Mesenchymal stem cell (in vitro differentiated cells and primary cell): ENCODE measurements at regions not wholly inside any gene's neighbourhood (a gene's known extent, or its start where the extent isn't known, plus 50 kb on each side); places are given as distances from the start of the nearest gene placed in this dataset.

Experiments used
- DNase-seq: peaks from one replicate; pipeline ENCODE4 v3.0.0-alpha.2; 2013
- H2AFZ ChIP-seq: one replicate; pipeline ENCODE4 v1.6.1; 2013; ENCODE audit warnings: low read depth, mild to moderate bottlenecking, control low read depth, inconsistent platforms, low read length, moderate library complexity
- H2AK5ac ChIP-seq: 2 replicates; pipeline ENCODE4 v1.6.1; 2013; ENCODE audit warnings: low read length, moderate library complexity, mild to moderate bottlenecking, inconsistent platforms; ENCODE audit not compliant: severe bottlenecking
- H2BK120ac ChIP-seq: one replicate; pipeline ENCODE4 v1.6.1; 2013; ENCODE audit warnings: low read depth, mild to moderate bottlenecking, inconsistent platforms, low read length, moderate library complexity
- H2BK12ac ChIP-seq, 2 experiments: one replicate each; pipeline ENCODE4 v1.6.1; 2013; ENCODE audit warnings: inconsistent platforms in 2 of 2, low read length in 2 of 2, mild to moderate bottlenecking in 2 of 2, moderate library complexity in 2 of 2, control low read depth in 1 of 2
- H2BK15ac ChIP-seq: one replicate; pipeline ENCODE4 v1.6.1; 2013; ENCODE audit warnings: mild to moderate bottlenecking, low read depth, inconsistent platforms; ENCODE audit not compliant: poor library complexity, severe bottlenecking
- H2BK5ac ChIP-seq: 2 replicates; pipeline ENCODE4 v1.6.1; 2013; ENCODE audit warnings: low read depth, mild to moderate bottlenecking, low read length, control low read depth, inconsistent platforms; ENCODE audit not compliant: poor library complexity, severe bottlenecking
- H3K14ac ChIP-seq, 2 experiments: one replicate each; pipeline ENCODE4 v1.6.1; 2013; ENCODE audit warnings: inconsistent platforms in 2 of 2, low read length in 2 of 2, control low read depth in 1 of 2, mild to moderate bottlenecking in 1 of 2, moderate library complexity in 1 of 2
- H3K18ac ChIP-seq, 2 experiments: one replicate each; pipeline ENCODE4 v1.6.1; 2013; ENCODE audit warnings: inconsistent platforms in 2 of 2, low read length in 2 of 2, control low read depth in 1 of 2, low read depth in 1 of 2, mild to moderate bottlenecking in 1 of 2
- H3K23ac ChIP-seq, 2 experiments: one replicate each; pipeline ENCODE4 v1.6.1; 2013; ENCODE audit warnings: inconsistent platforms in 2 of 2, low read length in 2 of 2, mild to moderate bottlenecking in 2 of 2, moderate library complexity in 2 of 2, control low read depth in 1 of 2
- H3K27ac ChIP-seq: 2 replicates; pipeline ENCODE4 v1.5.1; 2013; ENCODE audit warnings: mild to moderate bottlenecking, moderate library complexity, low read length, control low read depth, inconsistent platforms; ENCODE audit not compliant: poor library complexity, severe bottlenecking
- H3K27me3 ChIP-seq, 2 experiments: 2 replicates each; pipeline versions ENCODE4 v1.6.1 to v1.7.0; 2013; ENCODE audit warnings: low read length in 2 of 2, mild to moderate bottlenecking in 2 of 2, moderate library complexity in 2 of 2, control low read depth in 1 of 2, inconsistent platforms in 1 of 2; ENCODE audit not compliant: control insufficient read depth in 1 of 2, insufficient read depth in 1 of 2
- H3K36me3 ChIP-seq, 2 experiments: 2 replicates each; pipeline versions ENCODE4 v1.6.1 to v1.7.0; 2013; ENCODE audit warnings: low read length in 2 of 2, control low read depth in 1 of 2, inconsistent platforms in 1 of 2, low read depth in 1 of 2, mild to moderate bottlenecking in 1 of 2; ENCODE audit not compliant: insufficient read depth in 2 of 2, control insufficient read depth in 1 of 2
- H3K4ac ChIP-seq, 2 experiments: one replicate each; pipeline ENCODE4 v1.6.1; 2013; ENCODE audit warnings: inconsistent platforms in 2 of 2, low read length in 2 of 2, mild to moderate bottlenecking in 2 of 2, moderate library complexity in 2 of 2, control low read depth in 1 of 2, low read depth in 1 of 2
- H3K4me1 ChIP-seq: 2 replicates; pipeline ENCODE4 v1.6.1; 2013; ENCODE audit warnings: low read depth, low read length, control low read depth; ENCODE audit not compliant: control insufficient read depth, insufficient read depth
- H3K4me2 ChIP-seq: 2 replicates; pipeline ENCODE4 v1.6.1; 2013; ENCODE audit warnings: low read length, mild to moderate bottlenecking, inconsistent platforms; ENCODE audit not compliant: poor library complexity, severe bottlenecking
- H3K4me3 ChIP-seq, 2 experiments: 2 replicates each; pipeline versions ENCODE4 v1.5.1 to v1.7.0; 2013; ENCODE audit warnings: low read length in 2 of 2, mild to moderate bottlenecking in 2 of 2, control low read depth in 1 of 2, low read depth in 1 of 2; ENCODE audit not compliant: insufficient read depth in 1 of 2
- H3K79me1 ChIP-seq: replicated peaks from 2 replicates; pipeline ENCODE4 v1.6.1; 2013; ENCODE audit warnings: mild to moderate bottlenecking, control low read depth, low read length, inconsistent platforms; ENCODE audit not compliant: poor library complexity, severe bottlenecking
- H3K9ac ChIP-seq: 2 replicates; pipeline ENCODE4 v1.7.0; 2013; ENCODE audit warnings: mild to moderate bottlenecking, low read length, moderate library complexity
- H3K9me3 ChIP-seq: 2 replicates; pipeline ENCODE4 v1.7.0; 2013; ENCODE audit warnings: mild to moderate bottlenecking, low read length; ENCODE audit not compliant: control insufficient read depth
- H4K8ac ChIP-seq: one replicate; pipeline ENCODE4 v1.6.1; 2013; ENCODE audit warnings: inconsistent platforms, mild to moderate bottlenecking, low read length, moderate library complexity
- H4K91ac ChIP-seq: one replicate; pipeline ENCODE4 v1.6.1; 2013; ENCODE audit warnings: mild to moderate bottlenecking, low read length, inconsistent platforms
- WGBS: methylation state at CpG from one replicate; pipeline ENCODE4 v1.1.7; 2013; ENCODE audit warnings: mixed read lengths; 5-methylcytosine and 5-hydroxymethylcytosine counted together

DNA sequence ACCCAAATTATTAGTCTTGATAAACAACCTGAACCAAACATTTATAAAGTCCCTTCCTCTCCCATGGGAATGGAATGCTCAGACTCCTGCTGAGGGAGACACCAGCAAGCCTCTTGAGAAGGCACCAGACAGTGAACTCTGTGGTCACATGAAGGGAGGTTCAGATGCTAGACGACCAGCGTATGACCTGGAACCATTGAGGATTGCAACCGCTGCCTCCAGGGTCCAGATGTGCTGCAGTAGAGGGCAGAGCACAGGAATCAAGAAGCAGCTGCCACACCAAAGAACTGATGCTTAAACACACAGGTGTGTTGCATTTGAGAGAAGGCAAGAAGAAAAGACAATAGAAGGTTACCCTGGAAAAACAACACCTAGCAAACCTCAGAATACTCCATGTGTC lies 592.4 kb downstream of the AACS start:
- Histone ChIP-seq H2BK120ac (no peak overlapping the region), H3K27ac (no peak overlapping the region), H4K91ac (no peak overlapping the region), H3K79me1 (no peaks in the 10 kb centered on the region), H3K23ac (no peak overlapping the region), H2BK12ac (no peak overlapping the region), H3K9me3 (no peaks in the 10 kb centered on the region), H2BK15ac (no peak overlapping the region), H2AK5ac (no peak overlapping the region), H4K8ac (no peak overlapping the region), H3K14ac (no peak overlapping the region), H3K4me3 (no peak overlapping the region), H3K36me3 (no peaks in the 10 kb centered on the region), H3K4ac (no peak overlapping the region), H2BK5ac (no peak overlapping the region), H3K27me3 (no peaks in the 10 kb centered on the region), H3K4me1 (no peaks in the 10 kb centered on the region), H2AFZ (no peak overlapping the region), H3K18ac (no peak overlapping the region), H3K9ac (no peak overlapping the region), H3K4me2 (no peak overlapping the region)
- DNase-seq, result no peak
- WGBS, result 90% methylated on average over 3 of the region's 3 CpGs

DNA sequence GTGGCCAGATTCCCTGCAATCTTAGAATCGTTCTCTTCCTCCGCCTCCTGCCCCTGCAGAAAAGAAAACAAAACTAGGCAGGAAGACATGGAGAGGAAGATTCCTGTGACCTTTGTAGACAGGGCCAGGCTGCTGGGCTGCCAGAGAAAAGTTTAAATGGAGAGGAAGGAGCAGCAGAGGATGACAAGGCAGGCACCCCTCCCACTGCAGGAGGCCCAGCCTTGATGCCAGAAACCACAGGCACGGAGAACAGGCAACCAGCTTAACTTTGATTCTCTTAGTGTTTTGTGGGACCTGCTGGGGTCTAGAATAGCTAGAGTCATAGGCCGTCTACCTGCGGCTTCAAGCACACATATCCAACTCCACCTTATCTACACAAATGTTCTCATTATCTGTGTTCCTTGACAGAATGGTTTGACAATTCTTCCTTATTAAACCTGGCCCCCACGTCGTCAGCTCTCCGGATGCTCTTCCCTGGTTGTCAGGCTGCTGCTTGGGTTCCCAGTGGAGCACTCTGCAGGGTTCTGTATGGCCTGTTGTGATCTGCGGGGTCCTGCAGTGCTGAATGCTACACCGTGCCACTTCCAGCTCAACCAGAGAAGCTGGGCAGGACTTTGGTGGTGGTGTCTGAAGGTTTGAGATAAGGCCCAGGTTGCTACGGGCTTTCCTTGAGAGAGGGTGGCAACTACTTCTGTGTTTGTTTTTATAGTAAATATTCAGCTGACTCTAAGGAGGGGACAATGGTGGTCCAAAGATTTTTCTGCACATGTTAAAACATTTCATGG lies 609.5 kb downstream of the AACS start:
- Histone ChIP-seq H4K91ac (no peak overlapping the region), H3K36me3 (no peaks in the 10 kb centered on the region), H3K79me1 (no peaks in the 10 kb centered on the region), H3K27ac (no peak overlapping the region), H3K23ac (no peak overlapping the region), H2AK5ac (no peak overlapping the region), H2AFZ (no peak overlapping the region), H3K14ac (no peak overlapping the region), H3K9me3 (peaks cover 4% of the 10 kb centered on the region), H2BK120ac (no peak overlapping the region), H2BK12ac (no peak overlapping the region), H3K4me1 (no peaks in the 10 kb centered on the region), H2BK15ac (no peak overlapping the region), H4K8ac (no peak overlapping the region), H3K27me3 (no peaks in the 10 kb centered on the region), H2BK5ac (no peak overlapping the region), H3K4me3 (no peak overlapping the region), H3K4me2 (no peak overlapping the region), H3K9ac (no peak overlapping the region), H3K4ac (no peak overlapping the region), H3K18ac (no peak overlapping the region)
- 72% methylated on average over 11 of the region's 11 CpGs for WGBS
- DNase-seq, result no peak

DNA sequence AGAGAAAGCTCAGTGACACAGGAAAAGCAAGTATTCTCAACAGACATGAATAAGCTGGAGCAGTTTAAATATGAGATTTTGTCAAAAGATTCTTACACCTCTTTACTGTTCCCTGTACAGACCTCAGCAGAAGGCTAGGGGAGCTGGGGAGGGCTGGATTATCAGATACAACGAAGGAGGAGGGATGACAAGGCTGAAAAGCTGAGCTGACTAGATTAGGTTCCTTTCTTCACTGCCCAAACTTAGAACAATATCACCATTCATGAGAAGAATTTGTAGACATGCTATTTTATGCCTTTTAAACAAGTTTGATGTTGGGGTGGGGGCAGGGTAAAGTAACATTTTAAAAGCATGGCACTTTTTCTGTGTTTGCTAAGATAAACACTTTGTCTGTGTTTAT lies 611.1 kb downstream of the AACS start:
- no peak overlapping the region for H4K91ac ChIP-seq
- no peaks in the 10 kb centered on the region for H3K36me3 ChIP-seq
- no peak overlapping the region for H2BK120ac ChIP-seq
- H3K27ac ChIP-seq, result no peak overlapping the region
- no peaks in the 10 kb centered on the region for H3K4me1 ChIP-seq
- no peak overlapping the region for H3K9ac ChIP-seq
- DNase-seq, result no peak
- no peak overlapping the region for H3K18ac ChIP-seq
- H3K4me3 ChIP-seq, result no peak overlapping the region
- peaks cover 4% of the 10 kb centered on the region for H3K9me3 ChIP-seq
- no peak overlapping the region for H3K4ac ChIP-seq
- H2AFZ ChIP-seq, result no peak overlapping the region
- no peak overlapping the region for H2BK12ac ChIP-seq
- WGBS, result no CpG with 5 or more reads among the region's 1 CpG
- no peak overlapping the region for H3K4me2 ChIP-seq
- H2AK5ac ChIP-seq, result no peak overlapping the region
- no peak overlapping the region for H3K23ac ChIP-seq
- H2BK15ac ChIP-seq, result no peak overlapping the region
- H2BK5ac ChIP-seq, result no peak overlapping the region
- H4K8ac ChIP-seq, result no peak overlapping the region
- H3K14ac ChIP-seq, result no peak overlapping the region
- H3K27me3 ChIP-seq, result no peaks in the 10 kb centered on the region
- H3K79me1 ChIP-seq, result no peaks in the 10 kb centered on the region

DNA sequence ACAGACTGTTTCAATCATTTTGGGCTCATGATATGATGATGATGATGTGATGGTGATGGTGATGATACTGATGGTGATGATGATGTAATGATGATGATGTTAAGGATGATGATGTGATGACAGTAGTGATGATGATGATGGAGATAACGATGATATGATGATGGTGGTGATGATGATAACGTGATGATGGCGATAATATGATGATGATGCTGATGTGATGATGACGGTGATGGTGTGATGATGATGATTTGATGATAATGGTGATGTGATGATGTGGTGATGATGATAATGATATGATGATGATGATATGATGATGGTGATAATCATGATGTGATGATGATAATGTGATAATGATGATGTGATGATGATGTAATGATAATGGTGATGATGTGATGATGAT lies 612.6 kb downstream of the AACS start:
- no peak overlapping the region for H2AK5ac ChIP-seq
- 72% methylated on average over 4 of the region's 4 CpGs for WGBS

More for the DNA sequence above, 612.6 kb downstream of the AACS start:
- no peak for DNase-seq
- H2BK15ac ChIP-seq, result no peak overlapping the region
- H3K79me1 ChIP-seq, result no peaks in the 10 kb centered on the region
- H3K23ac ChIP-seq, result no peak overlapping the region
- H3K18ac ChIP-seq, result no peak overlapping the region
- no peak overlapping the region for H4K91ac ChIP-seq
- no peaks in the 10 kb centered on the region for H3K36me3 ChIP-seq
- no peaks in the 10 kb centered on the region for H3K27me3 ChIP-seq
- H3K27ac ChIP-seq, result no peak overlapping the region
- H3K9me3 ChIP-seq, result peaks cover 4% of the 10 kb centered on the region
- no peak overlapping the region for H3K4me2 ChIP-seq
- no peak overlapping the region for H4K8ac ChIP-seq
- no peak overlapping the region for H2BK12ac ChIP-seq
- no peak overlapping the region for H2BK120ac ChIP-seq
- H2BK5ac ChIP-seq, result no peak overlapping the region
- no peaks in the 10 kb centered on the region for H3K4me1 ChIP-seq
- no peak overlapping the region for H3K14ac ChIP-seq
- H2AFZ ChIP-seq, result no peak overlapping the region
- H3K4ac ChIP-seq, result no peak overlapping the region
- no peak overlapping the region for H3K9ac ChIP-seq
- H3K4me3 ChIP-seq, result no peak overlapping the region
